Mesenchymal stem cell (in vitro differentiated cells and primary cell): ENCODE measurements at regions not wholly inside any gene's neighbourhood (a gene's known extent, or its start where the extent isn't known, plus 50 kb on each side); places are given as distances from the start of the nearest gene placed in this dataset.

Experiments used
- DNase-seq: peaks from one replicate; pipeline ENCODE4 v3.0.0-alpha.2; 2013
- H2AFZ ChIP-seq: one replicate; pipeline ENCODE4 v1.6.1; 2013; ENCODE audit warnings: low read depth, mild to moderate bottlenecking, control low read depth, inconsistent platforms, low read length, moderate library complexity
- H2AK5ac ChIP-seq: 2 replicates; pipeline ENCODE4 v1.6.1; 2013; ENCODE audit warnings: low read length, moderate library complexity, mild to moderate bottlenecking, inconsistent platforms; ENCODE audit not compliant: severe bottlenecking
- H2BK120ac ChIP-seq: one replicate; pipeline ENCODE4 v1.6.1; 2013; ENCODE audit warnings: low read depth, mild to moderate bottlenecking, inconsistent platforms, low read length, moderate library complexity
- H2BK12ac ChIP-seq, 2 experiments: one replicate each; pipeline ENCODE4 v1.6.1; 2013; ENCODE audit warnings: inconsistent platforms in 2 of 2, low read length in 2 of 2, mild to moderate bottlenecking in 2 of 2, moderate library complexity in 2 of 2, control low read depth in 1 of 2
- H2BK15ac ChIP-seq: one replicate; pipeline ENCODE4 v1.6.1; 2013; ENCODE audit warnings: mild to moderate bottlenecking, low read depth, inconsistent platforms; ENCODE audit not compliant: poor library complexity, severe bottlenecking
- H2BK5ac ChIP-seq: 2 replicates; pipeline ENCODE4 v1.6.1; 2013; ENCODE audit warnings: low read depth, mild to moderate bottlenecking, low read length, control low read depth, inconsistent platforms; ENCODE audit not compliant: poor library complexity, severe bottlenecking
- H3K14ac ChIP-seq, 2 experiments: one replicate each; pipeline ENCODE4 v1.6.1; 2013; ENCODE audit warnings: inconsistent platforms in 2 of 2, low read length in 2 of 2, control low read depth in 1 of 2, mild to moderate bottlenecking in 1 of 2, moderate library complexity in 1 of 2
- H3K18ac ChIP-seq, 2 experiments: one replicate each; pipeline ENCODE4 v1.6.1; 2013; ENCODE audit warnings: inconsistent platforms in 2 of 2, low read length in 2 of 2, control low read depth in 1 of 2, low read depth in 1 of 2, mild to moderate bottlenecking in 1 of 2
- H3K23ac ChIP-seq, 2 experiments: one replicate each; pipeline ENCODE4 v1.6.1; 2013; ENCODE audit warnings: inconsistent platforms in 2 of 2, low read length in 2 of 2, mild to moderate bottlenecking in 2 of 2, moderate library complexity in 2 of 2, control low read depth in 1 of 2
- H3K27ac ChIP-seq: 2 replicates; pipeline ENCODE4 v1.5.1; 2013; ENCODE audit warnings: mild to moderate bottlenecking, moderate library complexity, low read length, control low read depth, inconsistent platforms; ENCODE audit not compliant: poor library complexity, severe bottlenecking
- H3K27me3 ChIP-seq, 2 experiments: 2 replicates each; pipeline versions ENCODE4 v1.6.1 to v1.7.0; 2013; ENCODE audit warnings: low read length in 2 of 2, mild to moderate bottlenecking in 2 of 2, moderate library complexity in 2 of 2, control low read depth in 1 of 2, inconsistent platforms in 1 of 2; ENCODE audit not compliant: control insufficient read depth in 1 of 2, insufficient read depth in 1 of 2
- H3K36me3 ChIP-seq, 2 experiments: 2 replicates each; pipeline versions ENCODE4 v1.6.1 to v1.7.0; 2013; ENCODE audit warnings: low read length in 2 of 2, control low read depth in 1 of 2, inconsistent platforms in 1 of 2, low read depth in 1 of 2, mild to moderate bottlenecking in 1 of 2; ENCODE audit not compliant: insufficient read depth in 2 of 2, control insufficient read depth in 1 of 2
- H3K4ac ChIP-seq, 2 experiments: one replicate each; pipeline ENCODE4 v1.6.1; 2013; ENCODE audit warnings: inconsistent platforms in 2 of 2, low read length in 2 of 2, mild to moderate bottlenecking in 2 of 2, moderate library complexity in 2 of 2, control low read depth in 1 of 2, low read depth in 1 of 2
- H3K4me1 ChIP-seq: 2 replicates; pipeline ENCODE4 v1.6.1; 2013; ENCODE audit warnings: low read depth, low read length, control low read depth; ENCODE audit not compliant: control insufficient read depth, insufficient read depth
- H3K4me2 ChIP-seq: 2 replicates; pipeline ENCODE4 v1.6.1; 2013; ENCODE audit warnings: low read length, mild to moderate bottlenecking, inconsistent platforms; ENCODE audit not compliant: poor library complexity, severe bottlenecking
- H3K4me3 ChIP-seq, 2 experiments: 2 replicates each; pipeline versions ENCODE4 v1.5.1 to v1.7.0; 2013; ENCODE audit warnings: low read length in 2 of 2, mild to moderate bottlenecking in 2 of 2, control low read depth in 1 of 2, low read depth in 1 of 2; ENCODE audit not compliant: insufficient read depth in 1 of 2
- H3K79me1 ChIP-seq: replicated peaks from 2 replicates; pipeline ENCODE4 v1.6.1; 2013; ENCODE audit warnings: mild to moderate bottlenecking, control low read depth, low read length, inconsistent platforms; ENCODE audit not compliant: poor library complexity, severe bottlenecking
- H3K9ac ChIP-seq: 2 replicates; pipeline ENCODE4 v1.7.0; 2013; ENCODE audit warnings: mild to moderate bottlenecking, low read length, moderate library complexity
- H3K9me3 ChIP-seq: 2 replicates; pipeline ENCODE4 v1.7.0; 2013; ENCODE audit warnings: mild to moderate bottlenecking, low read length; ENCODE audit not compliant: control insufficient read depth
- H4K8ac ChIP-seq: one replicate; pipeline ENCODE4 v1.6.1; 2013; ENCODE audit warnings: inconsistent platforms, mild to moderate bottlenecking, low read length, moderate library complexity
- H4K91ac ChIP-seq: one replicate; pipeline ENCODE4 v1.6.1; 2013; ENCODE audit warnings: mild to moderate bottlenecking, low read length, inconsistent platforms
- WGBS: methylation state at CpG from one replicate; pipeline ENCODE4 v1.1.7; 2013; ENCODE audit warnings: mixed read lengths; 5-methylcytosine and 5-hydroxymethylcytosine counted together

- Histone ChIP-seq H3K27ac (no peak overlapping the region), H2BK12ac (no peak overlapping the region), H3K23ac (no peak overlapping the region), H3K9me3 (peaks cover 44% of the 10 kb centered on the region), H2BK120ac (no peak overlapping the region), H3K4me2 (no peak overlapping the region), H3K27me3 (no peaks in the 10 kb centered on the region), H2BK5ac (no peak overlapping the region), H3K4me1 (no peaks in the 10 kb centered on the region), H2AFZ (no peak overlapping the region), H2AK5ac (no peak overlapping the region), H3K36me3 (peaks cover 0 to 3% of the 10 kb centered on the region in 2 experiments), H3K14ac (no peak overlapping the region), H3K79me1 (no peaks in the 10 kb centered on the region), H3K4ac (no peak overlapping the region), H3K4me3 (peak overlapping the region in 1 of 2 experiments; percentile 24), H4K91ac (no peak overlapping the region), H3K9ac (no peak overlapping the region), H2BK15ac (no peak overlapping the region), H4K8ac (no peak overlapping the region), H3K18ac (no peak overlapping the region)
- DNase-seq, result no peak
- WGBS, result 100% methylated on average over 1 of the region's 1 CpG
These were observed 513.5 kb upstream of the TUSC1 start for GRCh38 chr9:26191711-26192110.

DNA sequence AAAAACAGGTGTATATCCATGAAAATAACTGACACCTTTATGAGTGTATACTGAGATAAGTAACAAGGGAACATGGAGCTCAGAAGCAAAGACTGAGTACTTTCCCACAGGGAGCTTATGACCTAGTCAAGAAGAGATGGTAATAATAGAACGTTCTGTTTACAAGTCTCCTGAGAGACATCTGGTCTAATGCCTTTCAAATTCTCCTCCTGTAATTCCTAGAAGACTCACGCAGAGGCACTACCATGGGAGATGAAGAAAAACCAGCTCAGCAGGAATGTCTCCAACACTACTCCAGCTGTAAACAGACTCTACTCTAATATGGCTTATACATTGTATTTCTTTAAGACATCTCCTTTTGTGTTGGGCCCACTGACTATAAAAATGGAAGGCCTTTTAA lies 503.6 kb upstream of the TUSC1 start:
- no peak overlapping the region for H2BK15ac ChIP-seq
- H3K4me1 ChIP-seq, result no peaks in the 10 kb centered on the region
- H3K14ac ChIP-seq, result no peak overlapping the region
- no peak overlapping the region for H3K27ac ChIP-seq
- no peak overlapping the region for H3K23ac ChIP-seq
- H2AFZ ChIP-seq, result no peak overlapping the region
- no peak overlapping the region for H2AK5ac ChIP-seq
- H3K4ac ChIP-seq, result no peak overlapping the region
- no peak overlapping the region for H2BK120ac ChIP-seq
- 25% methylated on average over 2 of the region's 2 CpGs for WGBS
- H2BK12ac ChIP-seq, result no peak overlapping the region
- no peak overlapping the region for H2BK5ac ChIP-seq
- DNase-seq, result peak; percentile 62
- no peaks in the 10 kb centered on the region for H3K36me3 ChIP-seq
- H3K4me2 ChIP-seq, result no peak overlapping the region
- no peak overlapping the region for H3K9ac ChIP-seq
- H3K27me3 ChIP-seq, result no peaks in the 10 kb centered on the region
- H3K4me3 ChIP-seq, result no peak overlapping the region
- H4K91ac ChIP-seq, result no peak overlapping the region
- H4K8ac ChIP-seq, result no peak overlapping the region
- no peaks in the 10 kb centered on the region for H3K79me1 ChIP-seq
- no peaks in the 10 kb centered on the region for H3K9me3 ChIP-seq
- no peak overlapping the region for H3K18ac ChIP-seq

- Histone ChIP-seq H2BK5ac (no peak overlapping the region), H3K9me3 (no peaks in the 10 kb centered on the region), H2AK5ac (no peak overlapping the region), H4K91ac (no peak overlapping the region), H3K9ac (no peak overlapping the region), H3K27ac (no peak overlapping the region), H3K23ac (no peak overlapping the region), H4K8ac (no peak overlapping the region), H3K27me3 (no peaks in the 10 kb centered on the region), H3K79me1 (no peaks in the 10 kb centered on the region), H3K36me3 (no peaks in the 10 kb centered on the region), H3K4me1 (no peaks in the 10 kb centered on the region), H3K4ac (no peak overlapping the region), H3K4me3 (no peak overlapping the region), H2BK120ac (no peak overlapping the region), H2BK12ac (no peak overlapping the region), H3K18ac (no peak overlapping the region), H3K4me2 (no peak overlapping the region), H2AFZ (no peak overlapping the region), H3K14ac (no peak overlapping the region), H2BK15ac (no peak overlapping the region)
- no peak for DNase-seq
- WGBS, result no CpG with 5 or more reads among the region's 1 CpG
These were observed 498.4 kb upstream of the TUSC1 start for GRCh38 chr9:26176628-26177027.

GRCh38 chr9:26175264-26175663 lies 497.0 kb upstream of the TUSC1 start:
- Histone ChIP-seq H3K27me3 (no peaks in the 10 kb centered on the region), H3K36me3 (no peaks in the 10 kb centered on the region), H3K4ac (no peak overlapping the region), H2BK12ac (no peak overlapping the region), H3K4me1 (no peaks in the 10 kb centered on the region), H3K18ac (peak overlapping the region in 1 of 2 experiments; percentile 48), H3K4me2 (no peak overlapping the region), H3K9me3 (no peaks in the 10 kb centered on the region), H2AFZ (no peak overlapping the region), H3K9ac (no peak overlapping the region), H4K91ac (peak overlapping the region; percentile 20), H2BK15ac (no peak overlapping the region), H3K4me3 (no peak overlapping the region), H2AK5ac (no peak overlapping the region), H4K8ac (no peak overlapping the region), H3K23ac (no peak overlapping the region), H3K79me1 (no peaks in the 10 kb centered on the region), H2BK120ac (no peak overlapping the region), H3K14ac (no peak overlapping the region), H2BK5ac (no peak overlapping the region), H3K27ac (no peak overlapping the region)
- no peak for DNase-seq
- 100% methylated on average over 1 of the region's 1 CpG for WGBS
